ENCODE measurements at regions not wholly inside any gene's neighbourhood (a gene's known extent, or its start where the extent isn't known, plus 50 kb on each side); places are given as distances from the start of the nearest gene placed in this dataset.

DNA sequence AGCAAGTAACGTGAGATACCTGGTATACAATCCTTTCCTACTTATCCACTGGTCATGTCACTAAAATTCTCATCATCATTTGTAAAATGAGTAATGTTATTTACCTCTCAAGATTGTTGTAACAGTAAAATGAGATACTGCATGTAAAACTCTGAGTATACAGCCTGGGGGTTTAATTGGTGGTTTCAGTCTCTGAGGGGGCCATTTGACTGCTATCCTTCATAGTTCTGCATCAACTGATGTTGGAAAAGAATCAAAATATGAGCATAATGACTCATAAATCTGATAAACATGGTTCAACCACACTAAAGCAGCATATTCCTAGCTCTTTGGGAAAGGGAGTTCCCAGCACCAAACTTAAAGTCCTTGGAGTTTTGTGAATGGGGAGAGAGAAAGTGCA lies 181.0 kb upstream of the GHR start:
- TF ChIP-seq, protein P1, sequence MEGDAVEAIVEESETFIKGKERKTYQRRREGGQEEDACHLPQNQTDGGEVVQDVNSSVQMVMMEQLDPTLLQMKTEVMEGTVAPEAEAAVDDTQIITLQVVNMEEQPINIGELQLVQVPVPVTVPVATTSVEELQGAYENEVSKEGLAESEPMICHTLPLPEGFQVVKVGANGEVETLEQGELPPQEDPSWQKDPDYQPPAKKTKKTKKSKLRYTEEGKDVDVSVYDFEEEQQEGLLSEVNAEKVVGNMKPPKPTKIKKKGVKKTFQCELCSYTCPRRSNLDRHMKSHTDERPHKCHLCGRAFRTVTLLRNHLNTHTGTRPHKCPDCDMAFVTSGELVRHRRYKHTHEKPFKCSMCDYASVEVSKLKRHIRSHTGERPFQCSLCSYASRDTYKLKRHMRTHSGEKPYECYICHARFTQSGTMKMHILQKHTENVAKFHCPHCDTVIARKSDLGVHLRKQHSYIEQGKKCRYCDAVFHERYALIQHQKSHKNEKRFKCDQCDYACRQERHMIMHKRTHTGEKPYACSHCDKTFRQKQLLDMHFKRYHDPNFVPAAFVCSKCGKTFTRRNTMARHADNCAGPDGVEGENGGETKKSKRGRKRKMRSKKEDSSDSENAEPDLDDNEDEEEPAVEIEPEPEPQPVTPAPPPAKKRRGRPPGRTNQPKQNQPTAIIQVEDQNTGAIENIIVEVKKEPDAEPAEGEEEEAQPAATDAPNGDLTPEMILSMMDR (IDR thresholded peaks at IDR 0.05) = no peak
- no peak for TF ChIP-seq POLR2A (IDR thresholded peaks at IDR 0.05)
